Vagina (tissue), 2 donors: ENCODE measurements at regions not wholly inside any gene's neighbourhood (a gene's known extent, or its start where the extent isn't known, plus 50 kb on each side); places are given as distances from the start of the nearest gene placed in this dataset.

ENCODE experiments used
- CTCF ChIP-seq, 3 experiments: fragments of 450-650 bp in 2 of 3; fragments of 200-600 bp in 1 of 3; sonication (generic) in 1 of 3; IDR thresholded peaks; one replicate each; pipeline ENCODE4 v1.5.1; 2017 to 2019; ENCODE audit warnings: antibody characterized with exemption in 3 of 3, mild to moderate bottlenecking in 2 of 3, moderate library complexity in 2 of 3
- POLR2A ChIP-seq, 2 donors: fragments of 450-650 bp; IDR thresholded peaks; one replicate each; pipeline ENCODE4 v1.6.1; 2017; ENCODE audit warnings: antibody characterized with exemption in 2 of 2, mild to moderate bottlenecking in 2 of 2, moderate library complexity in 2 of 2

DNA sequence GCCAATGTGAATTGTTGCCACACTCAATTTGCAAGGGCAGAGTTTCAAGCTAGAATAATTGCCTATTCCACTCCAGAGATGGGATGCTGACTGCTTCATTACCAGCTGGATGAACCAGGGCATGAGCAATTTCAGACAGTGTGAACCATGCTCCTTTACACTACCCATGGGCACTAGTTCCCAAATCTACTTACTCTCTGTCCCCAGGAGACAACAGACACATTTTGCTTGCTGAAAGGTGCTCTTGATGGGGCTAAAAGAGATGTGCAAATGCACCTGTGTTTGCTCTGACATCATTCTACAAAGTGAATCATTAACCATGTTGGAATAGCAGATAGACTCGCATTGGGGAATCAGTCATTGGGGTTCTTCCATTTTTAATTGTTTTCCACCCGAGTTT is 522.3 kb upstream of the NUDT12 start:
- TF ChIP-seq CTCF (IDR thresholded peaks at IDR 0.05) (no peak), POLR2A (IDR thresholded peaks at IDR 0.05) (no peak)
